CD4-positive, alpha-beta T cell treated with Interleukin-15 for 4 hours (primary cell): ENCODE measurements at regions not wholly inside any gene's neighbourhood (a gene's known extent, or its start where the extent isn't known, plus 50 kb on each side); places are given as distances from the start of the nearest gene placed in this dataset.
A peak's percentile ranks its signal among the peaks of the same experiment; 100 is the strongest.

ENCODE experiments used
- DNase-seq: peaks from one replicate; pipeline ENCODE4 v3.0.0-alpha.2; 2020; ENCODE audit warnings: low spot score

DNA sequence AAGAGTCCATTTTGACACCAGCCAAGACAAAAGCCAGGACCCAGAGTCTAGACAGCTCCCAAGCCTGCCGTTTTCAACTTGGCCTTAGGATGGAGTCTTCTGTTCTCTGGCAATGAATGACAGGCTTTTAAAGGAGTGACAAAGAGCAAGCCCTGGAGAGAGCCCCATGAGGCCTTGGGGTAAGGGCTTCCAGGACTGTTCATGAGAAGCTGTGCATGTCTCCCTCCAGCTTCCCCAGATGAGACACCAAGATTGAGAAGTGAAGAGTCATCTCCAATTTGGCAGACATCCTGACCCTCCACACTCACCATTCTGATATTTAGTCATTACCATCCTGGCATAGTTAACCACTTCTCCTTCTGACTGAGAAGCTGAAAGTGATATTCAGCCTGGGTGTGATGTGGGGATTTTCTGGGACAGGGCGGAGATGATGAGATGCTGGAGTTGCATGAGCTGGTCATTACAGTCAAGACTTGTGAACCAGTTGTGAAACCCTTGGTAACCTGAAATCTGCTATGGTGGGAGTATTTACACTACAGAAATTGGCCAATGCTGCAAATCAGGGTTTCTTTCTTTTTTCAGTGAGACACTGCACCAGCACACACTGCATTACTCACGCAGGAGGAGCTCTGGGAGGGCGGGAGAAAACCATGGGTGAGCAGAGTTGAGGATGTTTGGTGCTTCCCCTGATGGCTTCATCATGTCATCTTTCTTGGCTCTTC, 77.8 kb downstream of the VCPKMT start:
- DNase-seq, result peak; percentile 65

GRCh38 chr14:50039120-50039517, 77.3 kb downstream of the VCPKMT start:
- no peak for DNase-seq

- DNase-seq, result no peak
These were observed 76.5 kb downstream of the VCPKMT start for GRCh38 chr14:50039734-50040400.

DNA sequence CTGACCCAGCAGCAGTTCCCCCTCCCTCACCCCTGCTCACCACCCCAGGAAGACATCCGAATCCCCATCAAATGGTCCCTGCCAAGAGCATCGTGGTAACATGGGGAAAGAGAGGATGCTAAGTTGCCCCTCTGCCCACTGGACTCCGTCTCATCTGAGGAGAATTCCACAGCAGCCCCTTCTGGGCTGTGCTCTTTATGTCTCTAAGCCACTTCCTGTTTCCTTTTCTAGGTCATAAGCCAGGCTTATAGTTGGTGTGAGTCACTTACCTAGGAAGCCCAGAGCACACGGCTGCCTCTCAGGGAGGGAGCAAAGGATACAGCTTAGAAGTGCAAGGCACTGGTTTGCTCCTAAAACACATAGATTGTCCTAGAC, 76.0 kb downstream of the VCPKMT start:
- DNase-seq, result peak; percentile 72

DNA sequence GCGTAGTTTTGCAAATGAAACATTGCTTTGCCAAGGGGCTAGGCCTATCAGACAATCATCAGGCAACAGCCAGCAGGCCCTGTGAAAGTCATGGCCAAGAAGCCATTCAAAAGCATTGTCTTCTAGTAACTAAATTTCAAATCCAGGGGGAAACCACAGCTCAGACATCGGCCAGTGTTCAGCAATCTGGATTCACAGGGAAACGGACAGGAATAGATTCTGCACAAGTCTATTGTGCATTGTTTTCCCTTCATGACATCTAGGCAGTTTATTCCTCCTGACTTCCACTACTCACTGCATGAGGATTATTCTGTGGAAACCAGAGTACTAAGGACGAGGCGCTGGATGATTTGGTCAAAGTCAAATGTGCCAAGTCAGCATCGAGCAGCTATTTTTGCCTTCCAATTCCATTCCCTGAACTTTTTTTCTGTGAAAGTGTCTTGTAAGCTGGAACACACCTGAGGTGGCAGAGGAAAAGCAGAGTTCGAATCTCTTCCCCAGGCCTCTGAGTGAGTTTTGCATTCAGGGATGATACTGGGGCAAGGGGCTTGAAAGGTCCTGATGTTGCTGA, 75.4 kb downstream of the VCPKMT start:
- DNase-seq, result no peak

- DNase-seq, result no peak
These were observed 74.4 kb downstream of the VCPKMT start for GRCh38 chr14:50041980-50042379.

DNA sequence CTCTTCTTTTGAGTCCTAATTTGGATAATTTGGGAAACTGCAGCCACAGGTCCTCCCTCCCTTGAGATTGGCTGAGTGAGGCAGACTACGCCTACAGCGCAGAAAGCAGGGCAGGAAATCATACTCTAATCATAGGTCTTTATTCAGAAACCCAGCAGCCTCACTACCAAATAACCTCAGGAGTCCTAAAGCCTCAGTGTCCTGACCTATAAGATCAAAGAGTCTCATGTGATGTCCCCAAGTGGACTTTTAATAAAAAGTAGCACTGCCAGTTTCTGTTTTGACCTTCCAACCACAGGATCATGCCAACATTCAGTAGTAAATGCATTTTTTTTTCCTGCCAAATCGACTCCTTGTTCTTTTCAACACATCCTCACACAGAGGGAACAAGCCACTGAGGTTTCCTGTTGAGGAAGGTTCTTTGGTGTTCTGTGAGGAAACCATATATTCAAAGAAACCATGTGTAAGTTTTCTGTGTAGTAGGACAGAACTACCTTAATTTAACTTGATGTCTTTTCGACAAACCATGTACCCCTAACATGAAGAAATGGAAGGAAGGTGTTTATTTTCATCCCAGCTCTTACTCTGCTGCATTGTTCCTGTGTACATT, 72.2 kb downstream of the VCPKMT start:
- DNase-seq, result peak; percentile 45

- peak; percentile 75 for DNase-seq
These were observed 71.2 kb downstream of the VCPKMT start for GRCh38 chr14:50045039-50045711.

DNA sequence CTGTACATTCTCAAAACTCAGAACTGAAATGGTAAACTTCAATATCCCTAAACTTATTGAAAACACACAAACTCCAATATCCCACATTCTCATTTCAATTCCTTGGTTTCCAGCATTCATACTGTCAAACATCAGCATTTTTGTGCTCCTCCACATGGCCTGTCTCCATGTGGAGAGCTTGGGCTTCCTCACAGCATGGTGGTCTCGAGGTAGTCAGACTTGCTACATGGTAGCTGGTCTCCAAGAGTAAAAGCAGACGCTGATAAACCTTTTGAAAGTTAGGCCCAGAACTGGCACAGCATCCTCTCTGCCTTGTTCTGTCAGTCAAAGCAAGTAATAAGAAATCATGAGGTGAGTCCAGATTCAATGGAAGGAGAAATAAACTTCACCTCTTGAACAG, 70.5 kb downstream of the VCPKMT start:
- no peak for DNase-seq

- DNase-seq, result no peak
These were observed 69.1 kb downstream of the VCPKMT start for GRCh38 chr14:50047274-50047676.

- DNase-seq, result no peak
These were observed 67.3 kb downstream of the VCPKMT start for GRCh38 chr14:50049093-50049492.

DNA sequence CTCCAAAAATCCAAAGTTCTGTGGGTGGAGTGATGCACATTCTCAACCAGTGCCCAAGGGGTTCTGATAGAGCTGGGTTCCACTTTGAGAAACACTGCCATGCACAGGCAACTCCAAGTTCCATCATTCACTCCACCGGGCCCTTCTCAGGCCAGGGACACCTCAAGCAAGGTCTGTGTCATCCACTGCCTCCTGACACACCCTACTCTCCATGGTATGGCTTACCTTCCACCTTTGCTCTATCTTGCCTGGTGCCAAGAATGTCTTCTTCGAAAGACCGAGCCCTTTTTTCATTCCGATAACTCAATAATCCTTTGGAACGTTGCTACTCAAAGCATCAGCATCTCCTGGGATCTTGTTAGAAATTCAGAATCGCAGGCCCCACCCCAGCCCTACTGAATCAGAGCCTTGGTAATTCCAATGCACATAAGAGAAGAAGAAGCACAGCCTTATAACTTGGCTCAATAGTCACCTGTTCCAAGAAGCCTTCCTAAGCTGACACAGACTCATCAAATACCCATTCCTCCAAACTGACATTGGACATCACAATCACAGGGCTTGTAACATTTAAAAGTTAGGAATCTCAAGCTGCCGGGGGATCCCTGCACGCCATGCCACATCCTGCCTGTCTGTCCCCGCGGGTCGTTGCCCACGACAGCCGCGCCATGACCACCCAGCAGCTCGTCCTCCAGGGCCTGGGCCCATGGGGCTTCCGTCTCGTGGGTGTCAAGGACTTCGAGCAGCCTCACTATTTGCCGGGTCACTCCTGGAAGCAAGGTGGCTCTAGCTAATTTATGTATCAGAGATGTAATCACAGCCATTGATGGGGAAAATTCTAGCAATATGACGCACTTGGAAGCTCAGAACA, 66.4 kb downstream of the VCPKMT start:
- no peak for DNase-seq

GRCh38 chr14:50051106-50051505, 65.3 kb downstream of the VCPKMT start:
- DNase-seq, result no peak

DNA sequence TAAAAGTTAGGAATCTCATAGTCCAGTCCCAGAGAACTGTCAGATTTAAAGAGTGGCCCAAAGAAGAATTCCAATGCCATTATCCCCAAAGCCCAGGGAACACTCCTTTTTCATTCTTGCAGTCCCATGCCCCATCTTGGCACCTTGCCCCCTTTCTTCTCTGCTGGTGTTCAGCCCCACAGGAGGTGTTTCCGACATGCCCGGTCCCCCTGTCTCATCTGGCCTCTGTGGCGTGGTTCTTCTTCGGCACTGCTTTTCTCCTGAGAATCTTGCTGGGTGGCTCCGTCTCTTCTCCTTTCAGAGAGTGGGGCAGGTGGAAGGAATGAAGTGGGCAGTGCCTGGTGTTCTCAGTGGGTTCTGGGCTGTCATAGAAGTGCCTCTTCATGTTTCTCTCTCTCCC, 64.7 kb downstream of the VCPKMT start:
- DNase-seq, result no peak

DNA sequence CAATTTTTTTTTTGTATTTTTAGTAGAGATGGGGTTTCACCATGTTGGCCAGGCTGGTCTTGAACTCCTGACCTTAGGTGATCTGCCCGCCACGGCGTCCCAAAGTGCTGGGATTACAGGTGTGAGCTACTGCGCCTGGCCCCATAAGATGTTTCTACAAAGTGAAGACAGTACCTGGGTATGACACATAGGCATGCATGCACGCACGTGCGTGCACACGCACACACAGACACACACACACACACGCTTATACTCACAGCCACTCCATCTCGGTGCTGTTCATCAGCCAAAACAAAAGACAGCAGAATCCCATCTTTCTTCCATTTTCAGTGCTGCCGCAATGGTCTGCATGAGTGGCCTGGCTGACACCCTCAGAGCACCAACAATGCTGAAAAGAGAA, 63.9 kb downstream of the VCPKMT start:
- no peak for DNase-seq

DNA sequence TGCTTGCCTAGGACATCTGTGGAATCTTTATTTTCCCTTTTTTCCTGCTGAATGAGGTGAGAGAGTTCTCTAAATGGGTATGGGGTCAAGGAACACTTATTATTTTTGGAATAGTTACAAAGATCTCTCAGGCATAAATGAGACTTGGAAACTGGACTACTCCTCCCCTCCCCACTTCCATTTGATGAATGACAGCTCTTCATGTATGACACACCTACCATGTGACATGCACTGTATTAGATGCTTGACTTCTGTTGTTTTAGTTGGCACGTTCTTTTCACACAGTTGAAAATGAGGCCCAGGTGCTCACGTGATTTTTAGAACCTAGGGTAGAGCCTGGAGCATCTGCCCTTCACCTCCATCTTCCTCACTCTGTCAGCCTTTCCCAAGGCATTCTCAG, 62.4 kb downstream of the VCPKMT start:
- no peak for DNase-seq

DNA sequence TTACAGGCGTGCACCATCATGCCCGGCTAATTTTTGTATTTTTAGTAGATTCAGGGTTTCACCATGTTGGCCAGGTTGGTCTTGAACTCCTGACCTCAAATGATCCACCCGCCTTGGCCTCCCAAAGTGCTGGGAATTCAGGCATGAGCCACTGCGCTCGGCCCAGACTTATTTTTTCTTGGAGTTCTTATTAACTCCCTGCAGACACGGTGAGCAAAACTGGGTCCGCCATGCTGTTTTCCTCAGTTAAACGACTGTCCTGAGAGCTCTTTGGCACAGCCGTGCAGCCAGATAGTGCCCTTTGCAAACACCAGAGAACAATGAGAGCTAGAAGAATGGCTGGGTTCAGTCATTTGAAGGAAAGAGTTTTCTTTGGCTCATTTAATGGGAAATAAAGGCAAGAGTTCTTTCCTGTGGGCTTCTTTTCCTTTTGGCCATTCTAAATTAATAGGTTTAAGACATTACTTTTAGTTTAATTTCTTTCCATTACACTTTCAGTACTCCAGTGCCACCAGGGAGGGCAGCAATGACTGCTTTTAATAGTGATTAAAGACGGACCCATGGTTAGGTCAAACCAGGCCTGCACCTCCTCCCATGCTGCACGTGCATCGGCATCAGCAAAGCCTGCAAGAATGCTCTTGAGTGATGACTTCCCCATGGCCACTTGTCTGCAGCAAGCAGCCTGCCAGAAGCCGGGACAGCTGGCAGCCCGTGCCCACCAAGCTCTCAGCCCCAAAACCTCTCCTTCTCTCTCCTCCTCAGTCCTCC, 60.7 kb downstream of the VCPKMT start:
- DNase-seq, result no peak

DNA sequence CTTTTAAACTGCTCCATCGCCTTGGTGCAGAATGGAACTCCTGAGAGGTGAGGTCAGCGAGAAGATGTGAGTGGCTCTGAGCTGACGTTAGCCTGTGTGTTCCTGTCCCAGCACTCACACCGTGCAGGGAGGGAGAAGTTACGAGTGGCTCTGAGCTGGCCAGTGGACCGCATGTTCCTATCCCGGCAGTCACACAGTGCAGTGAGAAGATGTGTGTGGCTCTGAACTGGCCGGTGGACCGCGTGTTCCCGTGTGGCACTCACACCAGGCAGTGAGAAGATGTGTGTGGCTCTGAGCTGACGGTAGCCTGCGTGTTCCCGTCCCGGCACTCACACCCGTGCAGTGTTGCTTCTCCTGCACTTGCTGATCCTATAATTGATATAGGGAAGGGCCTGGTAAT, 59.9 kb downstream of the VCPKMT start:
- DNase-seq, result no peak

DNA sequence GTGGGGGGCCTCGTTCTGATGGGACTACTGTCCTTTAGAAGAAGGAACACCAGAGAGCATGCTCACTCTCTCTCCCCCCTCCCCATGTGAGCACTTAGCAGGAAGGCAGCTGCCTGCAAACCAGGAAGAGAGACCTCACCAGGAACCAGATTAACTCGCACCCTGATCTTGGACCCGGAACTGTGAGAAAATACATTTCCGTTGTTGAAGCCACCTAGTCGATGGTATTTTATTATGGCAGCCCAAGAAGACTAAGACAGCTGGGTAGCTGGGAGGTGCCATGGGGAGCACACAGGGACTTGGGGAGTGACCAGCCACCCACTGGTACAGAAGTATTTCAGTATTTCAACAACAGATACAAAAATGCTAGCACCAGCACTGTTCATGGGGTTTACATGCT, 59.0 kb downstream of the VCPKMT start:
- no peak for DNase-seq

DNA sequence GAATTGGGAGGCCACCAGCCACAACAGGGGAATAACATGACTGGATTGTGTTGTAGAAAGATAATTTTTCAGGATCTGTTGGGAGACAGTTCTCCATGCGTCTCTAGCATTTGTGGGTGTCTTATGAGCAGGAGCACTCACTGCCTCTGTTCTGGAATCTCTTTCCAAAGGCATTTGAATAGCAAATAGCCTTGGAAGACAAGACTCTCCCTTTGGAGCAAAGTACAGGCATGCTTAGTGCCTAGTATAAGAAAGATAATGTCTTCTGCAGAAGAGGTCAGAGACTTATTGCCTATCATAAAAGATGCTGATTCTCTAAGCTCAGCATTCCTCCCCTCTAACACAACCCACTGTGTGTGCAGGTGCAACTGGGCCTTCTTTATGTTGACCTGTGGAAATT, 58.3 kb downstream of the VCPKMT start:
- no peak for DNase-seq
